Trophoblast cell (in vitro differentiated cells and primary cell): ENCODE measurements at regions not wholly inside any gene's neighbourhood (a gene's known extent, or its start where the extent isn't known, plus 50 kb on each side); places are given as distances from the start of the nearest gene placed in this dataset.
"Not testable (repeated sequence)": the region's sequence is repeated elsewhere in the genome, so short reads cannot be mapped to it uniquely, and the experiment has no call there.

ENCODE experiments used
- DNase-seq, 2 donors: peaks; one replicate each; pipeline ENCODE4 v3.0.0-alpha.2; 2016
- H2AFZ ChIP-seq: 2 replicates; pipeline ENCODE4 v1.6.1; 2013; ENCODE audit warnings: low read length, moderate library complexity, mild to moderate bottlenecking; ENCODE audit not compliant: insufficient read depth, poor library complexity
- H2AK5ac ChIP-seq: 2 replicates; pipeline ENCODE4 v1.6.1; 2013; ENCODE audit warnings: mild to moderate bottlenecking, low read length
- H2BK120ac ChIP-seq: 2 replicates; pipeline ENCODE4 v1.6.1; 2013; ENCODE audit warnings: low read length, mild to moderate bottlenecking, moderate library complexity; ENCODE audit not compliant: insufficient read depth, poor library complexity
- H2BK12ac ChIP-seq: 2 replicates; pipeline ENCODE4 v1.6.1; 2013; ENCODE audit warnings: mild to moderate bottlenecking, low read length, moderate library complexity
- H2BK5ac ChIP-seq: 2 replicates; pipeline ENCODE4 v1.6.1; 2013; ENCODE audit warnings: low read length, low read depth, moderate library complexity, mild to moderate bottlenecking; ENCODE audit not compliant: poor library complexity
- H3K14ac ChIP-seq: 2 replicates; pipeline ENCODE4 v1.6.1; 2013; ENCODE audit warnings: mild to moderate bottlenecking, low read length
- H3K18ac ChIP-seq: 2 replicates; pipeline ENCODE4 v1.6.1; 2013; ENCODE audit warnings: mild to moderate bottlenecking, low read length
- H3K23ac ChIP-seq: 2 replicates; pipeline ENCODE4 v1.6.1; 2013; ENCODE audit warnings: low read length
- H3K27ac ChIP-seq: 2 replicates; pipeline ENCODE4 v1.5.1; 2013; ENCODE audit warnings: low read depth, mild to moderate bottlenecking, inconsistent platforms, low read length, moderate library complexity
- H3K27me3 ChIP-seq: 2 replicates; pipeline ENCODE4 v1.6.1; 2013; ENCODE audit warnings: inconsistent platforms, mild to moderate bottlenecking, low read length, moderate library complexity; ENCODE audit not compliant: insufficient read depth
- H3K36me3 ChIP-seq, 2 experiments: 1 replicate in 1 of 2; 2 replicates in 1 of 2; pipeline ENCODE4 v1.6.1; 2013; ENCODE audit warnings: low read length in 2 of 2, mild to moderate bottlenecking in 2 of 2, moderate library complexity in 1 of 2; ENCODE audit not compliant: insufficient read depth in 2 of 2, control insufficient read depth in 1 of 2
- H3K4ac ChIP-seq: 2 replicates; pipeline ENCODE4 v1.6.1; 2013; ENCODE audit warnings: low read depth, mild to moderate bottlenecking, low read length, moderate library complexity
- H3K4me1 ChIP-seq, 2 experiments: 1 replicate in 1 of 2; 2 replicates in 1 of 2; pipeline ENCODE4 v1.6.1; 2013; ENCODE audit warnings: low read length in 2 of 2, mild to moderate bottlenecking in 2 of 2, moderate library complexity in 1 of 2; ENCODE audit not compliant: insufficient read depth in 2 of 2, control insufficient read depth in 1 of 2
- H3K4me2 ChIP-seq: 2 replicates; pipeline ENCODE4 v1.6.1; 2013; ENCODE audit warnings: inconsistent platforms, mild to moderate bottlenecking, low read length, moderate library complexity
- H3K4me3 ChIP-seq: 2 replicates; pipeline ENCODE4 v1.5.1; 2013; ENCODE audit warnings: mild to moderate bottlenecking, low read depth, low read length, inconsistent platforms
- H3K79me1 ChIP-seq: one replicate; pipeline ENCODE4 v1.6.1; 2013; ENCODE audit warnings: low read length
- H3K79me2 ChIP-seq: 2 replicates; pipeline ENCODE4 v1.6.1; 2013; ENCODE audit warnings: low read length, mild to moderate bottlenecking; ENCODE audit not compliant: control insufficient read depth, insufficient read depth, poor library complexity
- H3K9ac ChIP-seq: 2 replicates; pipeline ENCODE4 v1.6.1; 2013; ENCODE audit warnings: mild to moderate bottlenecking, low read length
- H3K9me3 ChIP-seq: 2 replicates; pipeline ENCODE4 v1.6.1; 2013; ENCODE audit warnings: low read depth, mild to moderate bottlenecking, control low read depth, inconsistent platforms, low read length; ENCODE audit not compliant: insufficient read depth
- H4K12ac ChIP-seq: 2 replicates; pipeline ENCODE4 v1.6.1; 2013; ENCODE audit warnings: low read depth, mild to moderate bottlenecking, low read length, moderate library complexity
- H4K8ac ChIP-seq: 2 replicates; pipeline ENCODE4 v1.6.1; 2013; ENCODE audit warnings: low read depth, mild to moderate bottlenecking, low read length, moderate library complexity
- H4K91ac ChIP-seq: one replicate; pipeline ENCODE4 v1.6.1; 2013; ENCODE audit warnings: low read depth, mild to moderate bottlenecking, low read length, moderate library complexity
- WGBS: extraction: QIAGEN DNeasy Blood & Tissue Kit; methylation state at CpG from one replicate; pipeline ENCODE4 v1.1.7; 2013; ENCODE audit warnings: missing lambda C conversion rate; ENCODE audit not compliant: insufficient read length, insufficient coverage; ENCODE audit errors: extremely low coverage; 5-methylcytosine and 5-hydroxymethylcytosine counted together

- H3K4me1 ChIP-seq, result no peaks in the 10 kb centered on the region
- H3K27me3 ChIP-seq, result no peaks in the 10 kb centered on the region
- no peak overlapping the region for H2BK12ac ChIP-seq
- WGBS, result no CpG with 5 or more reads among the region's 2 CpGs
- no peak overlapping the region for H4K91ac ChIP-seq
- H3K9me3 ChIP-seq, result no peaks in the 10 kb centered on the region
- peak; percentile 61 to 67 for DNase-seq
- H3K14ac ChIP-seq, result no peak overlapping the region
- no peak overlapping the region for H4K12ac ChIP-seq
- no peak overlapping the region for H3K4me2 ChIP-seq
- H3K9ac ChIP-seq, result no peak overlapping the region
- no peak overlapping the region for H2BK120ac ChIP-seq
- H3K36me3 ChIP-seq, result no peaks in the 10 kb centered on the region
- no peaks in the 10 kb centered on the region for H3K79me1 ChIP-seq
- H3K18ac ChIP-seq, result no peak overlapping the region
- no peak overlapping the region for H3K4me3 ChIP-seq
- no peak overlapping the region for H3K23ac ChIP-seq
- no peak overlapping the region for H3K4ac ChIP-seq
- H3K27ac ChIP-seq, result no peak overlapping the region
- no peak overlapping the region for H2BK5ac ChIP-seq
- H2AFZ ChIP-seq, result no peak overlapping the region
- H2AK5ac ChIP-seq, result no peak overlapping the region
- H3K79me2 ChIP-seq, result no peaks in the 10 kb centered on the region
- no peak overlapping the region for H4K8ac ChIP-seq
Measured at GRCh38 chr6:76752841-76753240, 680.4 kb upstream of the IMPG1 start.

GRCh38 chr6:76745388-76745787 is 672.9 kb upstream of the IMPG1 start:
- not testable (repeated sequence) for H2BK5ac ChIP-seq, H3K4ac ChIP-seq, H3K4me1 ChIP-seq, H3K27ac ChIP-seq, H4K12ac ChIP-seq, H2BK120ac ChIP-seq, H4K8ac ChIP-seq, H2AFZ ChIP-seq, H4K91ac ChIP-seq, H3K4me3 ChIP-seq, H3K18ac ChIP-seq, H2AK5ac ChIP-seq, H3K14ac ChIP-seq, H3K9ac ChIP-seq, H3K36me3 ChIP-seq, H2BK12ac ChIP-seq, H3K4me2 ChIP-seq, H3K79me2 ChIP-seq, H3K9me3 ChIP-seq, H3K79me1 ChIP-seq, H3K27me3 ChIP-seq, H3K23ac ChIP-seq, DNase-seq
- WGBS, result no CpG with 5 or more reads among the region's 3 CpGs

GRCh38 chr6:76744151-76744720 is 671.8 kb upstream of the IMPG1 start:
- not testable (repeated sequence) for H4K8ac ChIP-seq, H3K9me3 ChIP-seq, H2AK5ac ChIP-seq, H3K27ac ChIP-seq, H3K4me1 ChIP-seq, H3K18ac ChIP-seq, H3K79me1 ChIP-seq, H3K79me2 ChIP-seq, H4K91ac ChIP-seq, H2AFZ ChIP-seq, H3K4me2 ChIP-seq, H4K12ac ChIP-seq, DNase-seq, H3K4ac ChIP-seq, H3K14ac ChIP-seq, H3K36me3 ChIP-seq, H2BK12ac ChIP-seq, H3K27me3 ChIP-seq, H3K4me3 ChIP-seq, H2BK120ac ChIP-seq, H3K23ac ChIP-seq, H2BK5ac ChIP-seq, H3K9ac ChIP-seq
- WGBS, result no CpG with 5 or more reads among the region's 38 CpGs

- Histone ChIP-seq H3K4me3 (no peak overlapping the region), H3K36me3 (no peaks in the 10 kb centered on the region), H2AFZ (no peak overlapping the region), H3K27ac (no peak overlapping the region), H3K23ac (no peak overlapping the region), H2BK5ac (no peak overlapping the region), H4K8ac (no peak overlapping the region), H3K79me1 (no peaks in the 10 kb centered on the region), H3K14ac (no peak overlapping the region), H3K9ac (no peak overlapping the region), H3K4ac (no peak overlapping the region), H3K18ac (no peak overlapping the region), H2AK5ac (no peak overlapping the region), H3K4me1 (no peaks in the 10 kb centered on the region), H4K12ac (no peak overlapping the region), H3K79me2 (no peaks in the 10 kb centered on the region), H2BK120ac (no peak overlapping the region), H4K91ac (no peak overlapping the region), H3K4me2 (no peak overlapping the region), H3K9me3 (no peaks in the 10 kb centered on the region), H3K27me3 (no peaks in the 10 kb centered on the region), H2BK12ac (no peak overlapping the region)
- WGBS, result no CpG with 5 or more reads among the region's 2 CpGs
- DNase-seq, result no peak
Measured at GRCh38 chr6:76742919-76743318, 670.5 kb upstream of the IMPG1 start.
